ENCODE measurements at regions not wholly inside any gene's neighbourhood (a gene's known extent, or its start where the extent isn't known, plus 50 kb on each side); places are given as distances from the start of the nearest gene placed in this dataset.
"Not testable (repeated sequence)": the region's sequence is repeated elsewhere in the genome, so short reads cannot be mapped to it uniquely, and the experiment has no call there.

DNA sequence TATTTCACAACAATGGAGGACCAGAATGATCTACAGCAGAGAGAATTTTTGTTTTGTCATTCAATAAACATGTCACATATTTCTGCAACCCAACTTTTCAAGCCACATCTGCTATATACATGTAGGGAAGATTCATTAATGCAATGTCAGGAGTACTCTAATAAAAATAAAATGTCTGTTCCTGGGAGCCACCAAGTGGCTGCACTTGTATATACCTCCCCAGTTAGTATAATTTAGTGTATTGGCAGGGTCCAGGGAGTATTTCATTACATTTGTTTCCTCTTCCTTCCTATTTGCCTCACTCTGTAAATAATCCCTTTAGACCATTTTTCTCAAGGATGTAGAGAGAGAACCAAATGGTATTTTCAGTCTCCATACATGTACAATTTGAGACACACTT is 1169.0 kb downstream of the DIAPH3 start:
- ChIA-PET POLR2A (no interaction called here), CTCF (no interaction called here)
- Mint-ChIP-seq H3K27me3 (no peaks in the 10 kb centered on the region), H3K27ac (no peak overlapping the region), H3K4me1 (ENCODE audit: low read depth) (no peaks in the 10 kb centered on the region), H3K4me3 (no peak overlapping the region), H3K36me3 (no peaks in the 10 kb centered on the region), H3K9me3 (no peaks in the 10 kb centered on the region)
- intact Hi-C loops (cut with micrococcal nuclease) = no loop called here
- no peak for DNase-seq

DNA sequence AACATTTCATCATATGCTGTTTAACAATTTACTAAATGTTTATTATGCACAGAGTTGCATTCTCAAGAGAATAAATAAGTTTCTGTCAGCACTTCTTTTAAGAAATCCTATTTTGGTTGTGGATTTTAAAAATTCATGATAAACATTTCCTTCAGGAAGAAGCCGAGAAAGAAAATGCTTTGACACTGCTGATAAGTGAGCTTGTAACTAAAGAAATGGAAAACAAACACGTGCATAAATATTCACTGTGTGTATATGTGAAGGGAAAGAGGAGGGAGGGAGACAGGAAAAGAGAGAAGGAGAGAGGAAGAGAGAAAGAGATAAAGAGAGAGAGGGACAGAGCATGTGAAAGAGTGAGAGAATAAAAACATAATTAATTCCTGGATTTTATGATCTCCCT is 1165.0 kb downstream of the DIAPH3 start:
- CTCF ChIA-PET = no interaction called here
- H3K27ac Mint-ChIP-seq = no peak overlapping the region
- intact Hi-C loops (cut with micrococcal nuclease) = no loop called here
- POLR2A ChIA-PET = no interaction called here
- H3K36me3 Mint-ChIP-seq = no peaks in the 10 kb centered on the region
- H3K9me3 Mint-ChIP-seq = peaks cover 6% of the 10 kb centered on the region
- DNase-seq = no peak
- H3K4me1 Mint-ChIP-seq (ENCODE audit: low read depth) = no peaks in the 10 kb centered on the region
- H3K27me3 Mint-ChIP-seq = no peaks in the 10 kb centered on the region
- H3K4me3 Mint-ChIP-seq = no peak overlapping the region

DNA sequence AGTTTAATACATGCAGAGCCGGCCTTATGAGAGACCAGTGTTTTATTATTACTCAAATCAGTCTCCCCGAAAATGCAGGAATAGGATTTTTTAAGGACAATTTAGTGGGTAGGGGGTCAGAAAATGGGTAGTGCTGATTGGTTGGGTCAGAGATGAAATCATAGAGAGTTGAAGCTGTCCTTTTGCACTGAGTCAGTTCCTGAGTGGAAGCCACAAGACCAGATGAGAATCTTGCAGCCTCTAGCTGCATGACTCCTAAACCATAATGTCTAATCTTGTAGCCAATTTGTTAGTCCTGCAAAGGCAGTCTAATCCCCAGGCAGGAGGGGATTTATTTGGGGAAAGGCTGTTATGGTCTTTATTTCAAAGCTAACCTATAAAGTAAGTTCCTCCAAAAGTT is 1163.9 kb downstream of the DIAPH3 start:
- POLR2A ChIA-PET = no interaction called here
- H3K9me3 Mint-ChIP-seq = peaks cover 6% of the 10 kb centered on the region
- no peaks in the 10 kb centered on the region for H3K36me3 Mint-ChIP-seq

DNA sequence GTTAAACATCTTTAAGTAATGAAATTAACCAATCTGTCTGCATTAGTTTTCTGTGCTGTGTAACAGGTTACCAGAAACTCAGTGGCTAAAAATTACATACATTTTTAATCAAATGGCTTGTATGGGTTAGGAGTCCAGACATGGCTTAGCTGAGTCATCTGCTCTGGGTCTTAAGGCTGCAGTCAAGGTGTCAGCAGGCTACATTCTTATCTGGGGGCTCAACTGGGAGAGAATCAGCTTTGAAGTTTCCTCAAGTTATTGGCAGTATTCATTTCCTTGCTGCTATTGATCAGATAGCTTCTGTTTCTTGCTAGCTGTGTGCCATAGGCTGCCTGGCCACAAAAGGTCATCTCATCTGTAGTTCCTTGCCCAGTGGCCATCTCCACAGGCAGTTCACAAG is 1163.0 kb downstream of the DIAPH3 start:
- no peak for DNase-seq
- no peaks in the 10 kb centered on the region for H3K4me1 Mint-ChIP-seq (ENCODE audit: low read depth)
- H3K9me3 Mint-ChIP-seq = peaks cover 6% of the 10 kb centered on the region
- no peaks in the 10 kb centered on the region for H3K27me3 Mint-ChIP-seq
- intact Hi-C loops (cut with micrococcal nuclease) = no loop called here
- CTCF ChIA-PET = no interaction called here
- H3K4me3 Mint-ChIP-seq = no peak overlapping the region
- POLR2A ChIA-PET = no interaction called here
- no peak overlapping the region for H3K27ac Mint-ChIP-seq
- no peaks in the 10 kb centered on the region for H3K36me3 Mint-ChIP-seq

More for the DNA sequence above, 1163.9 kb downstream of the DIAPH3 start:
- no peak overlapping the region for H3K27ac Mint-ChIP-seq
- intact Hi-C loops (cut with micrococcal nuclease) = no loop called here
- no peak overlapping the region for H3K4me3 Mint-ChIP-seq
- no peaks in the 10 kb centered on the region for H3K4me1 Mint-ChIP-seq (ENCODE audit: low read depth)
- DNase-seq = no peak
- H3K27me3 Mint-ChIP-seq = no peaks in the 10 kb centered on the region
- CTCF ChIA-PET = no interaction called here

DNA sequence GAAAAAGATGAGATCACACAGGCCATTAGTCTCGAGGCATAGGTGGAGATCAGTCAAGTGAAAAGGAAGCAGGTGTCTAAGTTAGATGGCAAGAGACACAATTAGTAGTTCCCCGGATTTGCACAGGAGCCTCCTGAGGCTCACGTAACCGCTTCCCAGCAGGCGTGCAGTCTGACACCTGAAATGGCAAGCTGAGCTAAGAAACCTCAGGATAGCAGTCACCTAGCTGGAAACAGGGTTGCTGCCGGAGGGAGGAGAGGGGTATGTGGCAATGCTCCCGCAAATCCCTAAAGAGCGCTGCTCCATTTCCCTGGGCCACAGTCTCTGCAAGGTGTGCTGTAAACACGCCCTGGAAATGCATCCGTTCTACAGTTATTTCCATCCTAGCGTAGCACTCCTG is 1151.0 kb downstream of the DIAPH3 start:
- CTCF ChIA-PET = no interaction called here
- no peaks in the 10 kb centered on the region for H3K4me1 Mint-ChIP-seq (ENCODE audit: low read depth)
- H3K27ac Mint-ChIP-seq = no peak overlapping the region
- H3K4me3 Mint-ChIP-seq = no peak overlapping the region
- no peak for DNase-seq
- no peaks in the 10 kb centered on the region for H3K36me3 Mint-ChIP-seq
- no peaks in the 10 kb centered on the region for H3K9me3 Mint-ChIP-seq
- POLR2A ChIA-PET = no interaction called here
- no peaks in the 10 kb centered on the region for H3K27me3 Mint-ChIP-seq
- intact Hi-C loops (cut with micrococcal nuclease) = no loop called here

DNA sequence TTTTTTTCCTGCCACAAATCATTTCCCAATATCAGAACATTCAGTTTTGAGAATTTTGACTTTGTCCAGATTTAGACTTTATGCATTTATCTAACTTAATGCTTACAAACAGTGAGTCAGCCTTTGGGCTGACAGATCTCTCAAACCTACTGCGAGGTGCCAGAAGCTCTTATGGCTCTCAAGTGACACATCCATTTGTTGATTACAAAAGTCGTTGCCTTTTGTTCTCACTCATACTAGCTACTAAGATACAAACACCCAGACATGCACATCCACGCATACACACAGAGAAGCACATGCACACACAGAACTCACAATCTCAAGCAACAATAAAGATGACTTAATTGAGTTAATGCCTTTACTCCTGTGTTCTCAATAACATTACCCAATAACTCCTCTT is 1147.5 kb downstream of the DIAPH3 start:
- Mint-ChIP-seq H3K36me3 (no peaks in the 10 kb centered on the region), H3K9me3 (peaks cover 2% of the 10 kb centered on the region), H3K27me3 (no peaks in the 10 kb centered on the region), H3K27ac (no peak overlapping the region), H3K4me3 (no peak overlapping the region), H3K4me1 (ENCODE audit: low read depth) (no peaks in the 10 kb centered on the region)
- CTCF ChIA-PET = no interaction called here
- DNase-seq = no peak
- POLR2A ChIA-PET = no interaction called here
- intact Hi-C loops (cut with micrococcal nuclease) = no loop called here

DNA sequence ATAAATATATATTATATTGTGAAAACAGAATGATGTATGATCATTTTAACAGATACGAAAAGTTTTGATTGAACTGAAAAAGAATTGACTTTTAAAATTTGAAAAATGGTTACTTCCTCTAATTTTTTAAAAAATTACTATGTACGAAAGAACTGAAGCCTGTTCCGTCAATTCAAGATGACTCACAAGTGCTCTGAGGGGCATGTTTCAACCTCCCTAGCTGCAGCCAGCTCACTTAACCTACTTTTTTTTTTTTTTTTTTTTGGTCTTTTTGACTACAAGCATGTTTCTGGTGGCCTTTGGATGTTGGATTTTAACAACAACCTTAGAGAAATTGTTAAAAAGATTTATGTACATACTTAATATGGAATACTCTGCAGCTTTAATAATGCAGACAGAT is 1139.3 kb downstream of the DIAPH3 start:
- no peak for DNase-seq
- Mint-ChIP-seq H3K27ac (no peak overlapping the region), H3K27me3 (no peaks in the 10 kb centered on the region), H3K9me3 (no peaks in the 10 kb centered on the region), H3K4me1 (ENCODE audit: low read depth) (no peaks in the 10 kb centered on the region), H3K36me3 (no peaks in the 10 kb centered on the region), H3K4me3 (no peak overlapping the region)
- intact Hi-C loops (cut with micrococcal nuclease) = no loop called here
- ChIA-PET CTCF (no interaction called here), POLR2A (no interaction called here)

DNA sequence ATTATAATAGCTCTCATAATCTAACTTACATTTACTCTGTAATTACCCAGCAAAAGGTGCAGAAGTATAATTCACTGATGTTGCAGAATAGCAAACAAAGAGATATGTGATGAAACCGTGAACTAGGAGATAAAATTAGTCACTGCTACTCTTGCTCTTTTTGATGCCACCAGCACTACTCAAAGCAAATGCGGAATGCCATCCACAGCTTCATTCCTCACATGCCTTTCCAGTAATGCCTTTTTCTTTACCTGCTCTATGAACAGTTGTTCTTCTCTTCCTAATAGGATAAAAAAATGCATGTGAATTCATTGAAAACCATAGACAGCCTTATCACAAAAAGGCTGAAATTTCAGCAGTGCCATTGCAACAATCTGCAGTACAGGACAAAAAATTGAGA is 1129.5 kb downstream of the DIAPH3 start:
- DNase-seq = no peak
- ChIA-PET POLR2A (no interaction called here), CTCF (no interaction called here)
- H3K36me3 Mint-ChIP-seq = no peaks in the 10 kb centered on the region
- H3K9me3 Mint-ChIP-seq = no peaks in the 10 kb centered on the region
- H3K4me1 Mint-ChIP-seq (ENCODE audit: low read depth) = no peaks in the 10 kb centered on the region
- intact Hi-C loops (cut with micrococcal nuclease) = no loop called here
- H3K27me3 Mint-ChIP-seq = no peaks in the 10 kb centered on the region
- no peak overlapping the region for H3K4me3 Mint-ChIP-seq
- no peak overlapping the region for H3K27ac Mint-ChIP-seq

DNA sequence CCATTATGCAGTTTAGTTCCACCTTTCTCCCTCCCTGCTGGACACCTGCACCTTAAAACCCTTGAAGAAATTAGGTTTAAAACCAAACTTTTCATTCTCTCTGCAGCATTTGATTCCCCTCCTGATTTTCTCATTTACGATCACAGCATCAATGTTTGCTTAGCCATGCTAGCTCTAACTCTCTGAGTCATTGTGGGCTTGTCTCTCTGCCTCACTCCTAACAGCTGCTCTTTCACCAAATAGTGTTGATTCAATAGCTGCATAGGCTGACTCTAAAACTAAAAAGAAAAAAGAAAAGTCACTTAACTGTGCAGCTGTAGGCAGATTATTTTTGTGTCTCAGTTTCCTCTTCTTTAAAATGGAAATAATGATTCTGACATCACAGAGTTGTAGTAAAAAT is 1124.9 kb downstream of the DIAPH3 start:
- Mint-ChIP-seq H3K36me3 (no peaks in the 10 kb centered on the region), H3K4me3 (no peak overlapping the region), H3K4me1 (ENCODE audit: low read depth) (no peaks in the 10 kb centered on the region), H3K9me3 (no peaks in the 10 kb centered on the region), H3K27ac (no peak overlapping the region), H3K27me3 (no peaks in the 10 kb centered on the region)
- DNase-seq = no peak
- CTCF ChIA-PET = no interaction called here
- POLR2A ChIA-PET = no interaction called here
- intact Hi-C loops (cut with micrococcal nuclease) = no loop called here

DNA sequence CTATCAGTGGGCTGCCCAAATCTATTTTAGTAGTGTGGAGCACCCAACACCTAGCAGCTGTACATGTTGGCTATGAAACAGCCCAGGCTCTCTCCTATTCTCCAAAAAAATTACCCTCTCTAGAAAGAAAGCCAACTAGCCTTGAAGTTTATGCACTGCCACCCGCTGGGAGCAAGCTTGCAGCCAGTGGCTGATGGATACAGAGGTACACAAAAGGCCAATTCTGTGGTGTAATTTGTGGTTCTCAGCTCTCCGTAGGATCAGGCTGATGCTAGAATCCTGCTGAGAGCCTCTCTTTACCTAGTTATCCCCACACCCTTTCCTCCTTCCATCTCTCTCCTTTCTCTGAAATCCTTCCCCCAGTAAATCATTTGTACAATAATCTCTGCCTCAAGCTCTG is 1120.7 kb downstream of the DIAPH3 start:
- intact Hi-C loops (cut with micrococcal nuclease) = no loop called here
- POLR2A ChIA-PET = no interaction called here
- DNase-seq = no peak
- Mint-ChIP-seq H3K4me1 (ENCODE audit: low read depth) (no peaks in the 10 kb centered on the region), H3K27me3 (no peaks in the 10 kb centered on the region), H3K27ac (no peak overlapping the region), H3K4me3 (no peak overlapping the region), H3K36me3 (no peaks in the 10 kb centered on the region), H3K9me3 (no peaks in the 10 kb centered on the region)
- CTCF ChIA-PET = no interaction called here

DNA sequence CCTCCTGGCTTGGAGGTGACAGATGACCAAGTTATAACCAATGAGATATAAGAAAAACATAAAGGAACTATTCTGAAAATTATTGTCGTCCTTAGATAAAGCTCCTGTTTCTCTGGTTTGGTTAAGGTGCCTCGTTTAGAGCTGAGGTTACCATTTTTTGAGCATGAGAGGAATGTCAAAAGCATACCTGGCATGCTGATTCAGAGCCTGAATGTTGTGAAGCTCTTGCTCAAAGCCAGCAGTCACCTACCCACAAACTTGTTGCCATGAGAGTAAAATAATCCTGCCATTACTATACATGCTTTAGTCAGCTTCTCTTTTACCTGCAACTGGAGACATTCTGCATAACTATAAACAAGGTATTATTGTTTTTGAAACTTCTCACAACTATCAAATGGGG is 1116.2 kb downstream of the DIAPH3 start:
- H3K27ac Mint-ChIP-seq = no peak overlapping the region
- H3K9me3 Mint-ChIP-seq = no peaks in the 10 kb centered on the region
- no peaks in the 10 kb centered on the region for H3K27me3 Mint-ChIP-seq
- H3K4me3 Mint-ChIP-seq = no peak overlapping the region
- no peaks in the 10 kb centered on the region for H3K36me3 Mint-ChIP-seq
- no peak for DNase-seq
- no peaks in the 10 kb centered on the region for H3K4me1 Mint-ChIP-seq (ENCODE audit: low read depth)
- ChIA-PET CTCF (no interaction called here), POLR2A (no interaction called here)
- intact Hi-C loops (cut with micrococcal nuclease) = no loop called here

DNA sequence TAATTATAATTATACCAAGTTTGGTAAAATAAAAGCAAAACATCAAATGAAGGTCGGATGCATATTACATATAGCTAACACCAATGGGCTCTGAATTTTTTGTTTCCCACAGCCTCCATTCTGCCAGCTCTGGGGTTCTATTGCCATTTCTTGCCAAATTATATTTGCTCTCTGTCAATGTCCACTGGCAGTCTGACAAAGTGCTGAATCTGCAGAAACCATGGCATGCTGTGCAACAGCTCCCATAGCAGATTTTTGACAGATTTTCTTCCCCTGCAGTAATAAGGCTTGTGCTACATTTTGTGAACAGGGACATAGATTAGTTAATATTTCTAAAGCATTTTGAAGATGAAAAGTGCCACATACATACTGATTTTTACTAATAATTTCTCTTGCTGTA is 1102.1 kb downstream of the DIAPH3 start:
- H3K9me3 Mint-ChIP-seq = no peaks in the 10 kb centered on the region
- no peak for DNase-seq
- H3K4me1 Mint-ChIP-seq (ENCODE audit: low read depth) = no peaks in the 10 kb centered on the region
- CTCF ChIA-PET = no interaction called here
- H3K4me3 Mint-ChIP-seq = no peak overlapping the region
- no peak overlapping the region for H3K27ac Mint-ChIP-seq
- no peaks in the 10 kb centered on the region for H3K27me3 Mint-ChIP-seq
- intact Hi-C loops (cut with micrococcal nuclease) = no loop called here
- POLR2A ChIA-PET = no interaction called here
- H3K36me3 Mint-ChIP-seq = no peaks in the 10 kb centered on the region

DNA sequence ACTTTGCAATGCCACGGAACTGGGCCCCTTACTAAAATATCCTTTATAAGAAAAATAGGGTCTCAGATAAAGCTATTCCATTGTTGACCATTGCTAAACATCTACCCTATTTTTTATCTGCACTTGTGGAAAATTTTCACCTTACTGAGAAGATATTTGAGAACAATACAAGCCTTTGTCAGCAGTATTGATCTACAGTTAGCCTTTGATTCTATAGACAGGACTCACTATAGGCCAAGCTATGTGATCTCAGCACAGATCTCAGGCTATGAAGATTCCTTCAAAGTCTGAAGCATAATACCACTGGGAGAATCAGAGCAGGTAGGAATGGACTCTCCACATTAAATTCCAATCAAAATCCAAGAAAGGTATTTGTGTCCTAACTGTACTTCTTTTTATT is 1099.7 kb downstream of the DIAPH3 start:
- no peaks in the 10 kb centered on the region for H3K4me1 Mint-ChIP-seq (ENCODE audit: low read depth)
- DNase-seq = no peak
- ChIA-PET CTCF (no interaction called here), POLR2A (no interaction called here)
- H3K36me3 Mint-ChIP-seq = no peaks in the 10 kb centered on the region
- intact Hi-C loops (cut with micrococcal nuclease) = no loop called here
- no peak overlapping the region for H3K27ac Mint-ChIP-seq
- H3K4me3 Mint-ChIP-seq = no peak overlapping the region
- H3K9me3 Mint-ChIP-seq = no peaks in the 10 kb centered on the region
- H3K27me3 Mint-ChIP-seq = no peaks in the 10 kb centered on the region

DNA sequence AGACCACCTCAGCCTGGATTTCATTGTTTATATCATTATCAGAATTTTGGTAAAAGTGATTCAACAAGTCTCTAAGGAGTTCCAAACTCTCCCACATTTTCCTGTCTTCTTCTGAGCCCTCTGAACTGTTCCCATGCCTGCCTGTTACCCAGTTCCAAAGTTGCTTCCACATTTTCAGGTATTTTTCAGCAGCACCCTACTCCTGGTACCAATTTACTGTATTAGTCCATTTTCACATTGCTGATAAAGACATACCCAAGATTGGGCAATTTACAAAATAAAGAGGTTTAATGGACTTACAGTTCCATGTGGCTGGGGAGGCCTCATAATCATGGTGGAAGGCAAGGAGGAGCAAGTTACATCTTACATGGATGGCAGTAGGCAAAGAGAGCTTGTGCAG is 1087.3 kb downstream of the DIAPH3 start:
- H3K27me3 Mint-ChIP-seq; intact Hi-C loops (cut with micrococcal nuclease); CTCF ChIA-PET; H3K4me1 Mint-ChIP-seq (ENCODE audit: low read depth); DNase-seq; POLR2A ChIA-PET; H3K27ac Mint-ChIP-seq; H3K36me3 Mint-ChIP-seq; H3K4me3 Mint-ChIP-seq: not testable (repeated sequence)
- peaks cover 35% of the 10 kb centered on the region for H3K9me3 Mint-ChIP-seq
